ENCODE measurements at regions not wholly inside any gene's neighbourhood (a gene's known extent, or its start where the extent isn't known, plus 50 kb on each side); places are given as distances from the start of the nearest gene placed in this dataset.

DNA sequence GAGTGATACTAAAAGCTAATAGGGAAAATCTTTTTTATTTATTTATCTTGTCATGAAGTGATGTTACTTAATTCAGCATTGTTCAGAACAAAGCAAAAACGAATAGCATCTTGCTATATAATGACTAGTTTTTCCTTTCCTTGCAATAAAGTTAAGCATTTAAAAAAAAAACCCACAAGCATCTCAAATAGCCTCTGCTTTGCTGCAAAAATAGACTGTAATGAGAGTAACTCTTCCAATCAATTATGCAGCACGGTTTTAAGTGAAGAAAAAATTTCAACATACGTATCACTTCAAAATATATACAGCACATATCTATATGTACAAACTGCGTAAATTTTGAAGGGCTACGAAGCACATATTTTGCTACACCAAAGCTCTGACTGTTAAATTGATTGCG lies 153.3 kb upstream of the VRK2 start:
- no peaks in the 10 kb centered on the region for H3K9me3 ChIP-seq (ENCODE audit: control insufficient read depth, low read length)
- H3K36me3 ChIP-seq (ENCODE audit: control insufficient read depth, insufficient read depth, low read length): no peaks in the 10 kb centered on the region
- no peaks in the 10 kb centered on the region for H3K4me1 ChIP-seq (ENCODE audit: control insufficient read depth, insufficient read depth, low read length, poor library complexity, severe bottlenecking)
- no peak overlapping the region for H3K4me3 ChIP-seq (ENCODE audit: extremely low read depth, insufficient read depth, low read length, poor library complexity, severe bottlenecking)
- no peak overlapping the region for H3K27ac ChIP-seq (ENCODE audit: low read depth, low read length, severe bottlenecking)
- 79 to 90% methylated on average over 2 to 4 of the region's 6 CpGs for WGBS, 2 experiments (ENCODE audit: insufficient coverage in 2 of 2)

DNA sequence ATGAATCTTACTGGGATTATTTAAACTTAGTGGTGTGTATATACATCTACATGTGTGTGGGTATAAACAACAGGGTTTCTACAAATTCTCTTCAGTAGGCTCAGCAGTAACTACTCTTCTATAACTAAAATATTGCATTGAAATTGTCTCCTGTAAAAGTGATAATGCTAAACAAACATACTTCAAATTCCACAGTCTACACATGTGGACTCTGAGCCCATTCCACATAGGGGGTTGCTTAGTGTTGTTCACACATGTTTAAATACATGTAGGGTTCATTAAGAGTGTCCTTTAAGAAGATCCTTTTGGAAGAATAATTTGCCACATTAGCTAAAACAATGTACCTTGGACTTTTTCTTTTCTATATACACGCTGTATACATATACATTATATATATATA lies 152.8 kb upstream of the VRK2 start:
- Histone ChIP-seq H3K4me3 (ENCODE audit: extremely low read depth, insufficient read depth, low read length, poor library complexity, severe bottlenecking) (no peak overlapping the region), H3K9me3 (ENCODE audit: control insufficient read depth, low read length) (no peaks in the 10 kb centered on the region), H3K36me3 (ENCODE audit: control insufficient read depth, insufficient read depth, low read length) (no peaks in the 10 kb centered on the region), H3K27ac (ENCODE audit: low read depth, low read length, severe bottlenecking) (no peak overlapping the region), H3K4me1 (ENCODE audit: control insufficient read depth, insufficient read depth, low read length, poor library complexity, severe bottlenecking) (no peaks in the 10 kb centered on the region)
- no CpG with 5 or more reads among the region's 1 CpG for WGBS, 2 experiments (ENCODE audit: insufficient coverage in 2 of 2)

- no peak overlapping the region for H3K4me3 ChIP-seq (ENCODE audit: extremely low read depth, insufficient read depth, low read length, poor library complexity, severe bottlenecking)
- H3K27ac ChIP-seq (ENCODE audit: low read depth, low read length, severe bottlenecking): no peak overlapping the region
- H3K36me3 ChIP-seq (ENCODE audit: control insufficient read depth, insufficient read depth, low read length): no peaks in the 10 kb centered on the region
- WGBS, 2 experiments (ENCODE audit: insufficient coverage in 2 of 2): no CpG with 5 or more reads among the region's 2 CpGs
- H3K4me1 ChIP-seq (ENCODE audit: control insufficient read depth, insufficient read depth, low read length, poor library complexity, severe bottlenecking): no peaks in the 10 kb centered on the region
- no peaks in the 10 kb centered on the region for H3K9me3 ChIP-seq (ENCODE audit: control insufficient read depth, low read length)
Observed at GRCh38 chr2:57894381-57894780, 152.2 kb upstream of the VRK2 start.

- no peaks in the 10 kb centered on the region for H3K36me3 ChIP-seq (ENCODE audit: control insufficient read depth, insufficient read depth, low read length)
- no peaks in the 10 kb centered on the region for H3K4me1 ChIP-seq (ENCODE audit: control insufficient read depth, insufficient read depth, low read length, poor library complexity, severe bottlenecking)
- no peak overlapping the region for H3K27ac ChIP-seq (ENCODE audit: low read depth, low read length, severe bottlenecking)
- H3K4me3 ChIP-seq (ENCODE audit: extremely low read depth, insufficient read depth, low read length, poor library complexity, severe bottlenecking): no peak overlapping the region
- no peaks in the 10 kb centered on the region for H3K9me3 ChIP-seq (ENCODE audit: control insufficient read depth, low read length)
- WGBS, 2 experiments (ENCODE audit: insufficient coverage in 2 of 2): 82% methylated on average over 1 of the region's 1 CpG; no CpG with 5 or more reads in 1 of the 2 experiments
Observed at GRCh38 chr2:57897920-57898319, 148.7 kb upstream of the VRK2 start.

DNA sequence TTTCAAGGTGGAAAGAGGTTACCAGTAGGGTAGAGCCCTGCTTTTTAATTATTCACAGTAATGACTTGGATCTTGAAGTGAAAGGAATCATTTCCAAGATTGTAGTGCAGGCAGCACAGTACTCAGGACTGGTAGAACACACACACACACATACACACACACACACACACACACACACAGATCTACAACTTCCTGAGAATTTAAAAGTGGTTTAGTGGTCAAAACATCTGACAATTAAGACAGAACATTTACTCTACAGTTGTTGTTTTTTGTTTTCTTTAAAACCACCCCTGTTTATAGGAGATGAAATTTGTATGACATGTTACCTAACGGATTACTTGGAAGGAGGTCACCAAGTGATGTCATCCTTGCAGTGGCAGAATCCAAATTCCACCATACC lies 146.7 kb upstream of the VRK2 start:
- H3K4me1 ChIP-seq (ENCODE audit: control insufficient read depth, insufficient read depth, low read length, poor library complexity, severe bottlenecking): no peaks in the 10 kb centered on the region
- no peak overlapping the region for H3K4me3 ChIP-seq (ENCODE audit: extremely low read depth, insufficient read depth, low read length, poor library complexity, severe bottlenecking)
- no CpG with 5 or more reads among the region's 1 CpG for WGBS, 2 experiments (ENCODE audit: insufficient coverage in 2 of 2)
- H3K36me3 ChIP-seq (ENCODE audit: control insufficient read depth, insufficient read depth, low read length): no peaks in the 10 kb centered on the region
- H3K9me3 ChIP-seq (ENCODE audit: control insufficient read depth, low read length): no peaks in the 10 kb centered on the region
- H3K27ac ChIP-seq (ENCODE audit: low read depth, low read length, severe bottlenecking): no peak overlapping the region

- Histone ChIP-seq H3K27ac (ENCODE audit: low read depth, low read length, severe bottlenecking) (no peak overlapping the region), H3K36me3 (ENCODE audit: control insufficient read depth, insufficient read depth, low read length) (no peaks in the 10 kb centered on the region), H3K9me3 (ENCODE audit: control insufficient read depth, low read length) (no peaks in the 10 kb centered on the region), H3K4me3 (ENCODE audit: extremely low read depth, insufficient read depth, low read length, poor library complexity, severe bottlenecking) (no peak overlapping the region), H3K4me1 (ENCODE audit: control insufficient read depth, insufficient read depth, low read length, poor library complexity, severe bottlenecking) (no peaks in the 10 kb centered on the region)
- WGBS, 2 experiments (ENCODE audit: insufficient coverage in 2 of 2): 60% methylated on average over 2 of the region's 6 CpGs; no CpG with 5 or more reads in 1 of the 2 experiments
Observed at GRCh38 chr2:57902578-57902977, 144.0 kb upstream of the VRK2 start.

- Histone ChIP-seq H3K4me3 (ENCODE audit: extremely low read depth, insufficient read depth, low read length, poor library complexity, severe bottlenecking) (no peak overlapping the region), H3K9me3 (ENCODE audit: control insufficient read depth, low read length) (no peaks in the 10 kb centered on the region), H3K4me1 (ENCODE audit: control insufficient read depth, insufficient read depth, low read length, poor library complexity, severe bottlenecking) (no peaks in the 10 kb centered on the region), H3K36me3 (ENCODE audit: control insufficient read depth, insufficient read depth, low read length) (no peaks in the 10 kb centered on the region), H3K27ac (ENCODE audit: low read depth, low read length, severe bottlenecking) (no peak overlapping the region)
- no CpG with 5 or more reads among the region's 5 CpGs for WGBS, 2 experiments (ENCODE audit: insufficient coverage in 2 of 2)
Observed at GRCh38 chr2:57906152-57906732, 140.4 kb upstream of the VRK2 start.

GRCh38 chr2:57907411-57907810 lies 139.2 kb upstream of the VRK2 start:
- H3K36me3 ChIP-seq (ENCODE audit: control insufficient read depth, insufficient read depth, low read length): no peaks in the 10 kb centered on the region
- no peaks in the 10 kb centered on the region for H3K4me1 ChIP-seq (ENCODE audit: control insufficient read depth, insufficient read depth, low read length, poor library complexity, severe bottlenecking)
- H3K27ac ChIP-seq (ENCODE audit: low read depth, low read length, severe bottlenecking): no peak overlapping the region
- 92 to 100% methylated on average over 1 of the region's 1 CpG for WGBS, 2 experiments (ENCODE audit: insufficient coverage in 2 of 2)
- no peak overlapping the region for H3K4me3 ChIP-seq (ENCODE audit: extremely low read depth, insufficient read depth, low read length, poor library complexity, severe bottlenecking)
- H3K9me3 ChIP-seq (ENCODE audit: control insufficient read depth, low read length): no peaks in the 10 kb centered on the region

- Histone ChIP-seq H3K9me3 (ENCODE audit: control insufficient read depth, low read length) (no peaks in the 10 kb centered on the region), H3K36me3 (ENCODE audit: control insufficient read depth, insufficient read depth, low read length) (no peaks in the 10 kb centered on the region), H3K4me3 (ENCODE audit: extremely low read depth, insufficient read depth, low read length, poor library complexity, severe bottlenecking) (no peak overlapping the region), H3K4me1 (ENCODE audit: control insufficient read depth, insufficient read depth, low read length, poor library complexity, severe bottlenecking) (no peaks in the 10 kb centered on the region), H3K27ac (ENCODE audit: low read depth, low read length, severe bottlenecking) (no peak overlapping the region)
- WGBS, 2 experiments (ENCODE audit: insufficient coverage in 2 of 2): no CpG with 5 or more reads among the region's 2 CpGs
Observed at GRCh38 chr2:57908736-57909161, 137.9 kb upstream of the VRK2 start.

- no peak overlapping the region for H3K4me3 ChIP-seq (ENCODE audit: extremely low read depth, insufficient read depth, low read length, poor library complexity, severe bottlenecking)
- WGBS, 2 experiments (ENCODE audit: insufficient coverage in 2 of 2): no CpG with 5 or more reads among the region's 1 CpG
Observed at GRCh38 chr2:57918126-57918525, 128.5 kb upstream of the VRK2 start.

DNA sequence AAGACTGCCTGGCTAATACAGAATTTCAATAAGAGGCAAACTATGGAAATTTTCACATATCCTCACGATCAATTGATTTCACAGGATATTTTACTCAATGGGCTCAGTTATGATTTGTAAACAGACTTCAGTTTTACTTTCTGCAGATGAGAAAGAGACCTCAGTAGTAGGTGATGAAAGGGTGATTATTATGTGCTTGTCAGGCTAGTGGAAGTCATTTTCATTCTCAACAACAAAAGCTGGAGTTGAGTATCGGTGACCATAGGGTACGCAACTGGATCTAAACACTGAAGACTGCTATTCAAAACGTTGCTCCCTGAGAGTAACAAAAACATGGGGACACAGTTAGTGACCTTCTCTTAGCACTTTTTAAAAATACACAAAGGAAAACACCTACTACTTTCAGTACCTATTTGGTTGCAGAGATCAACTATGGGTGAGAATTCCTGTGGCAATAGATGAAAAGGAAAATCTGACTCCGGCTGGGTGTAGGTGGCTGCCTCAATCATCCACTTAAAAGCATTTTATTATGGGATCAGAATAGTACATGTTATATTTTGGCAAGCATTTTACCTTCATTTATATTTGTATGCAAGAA lies 126.2 kb upstream of the VRK2 start:
- Histone ChIP-seq H3K36me3 (ENCODE audit: control insufficient read depth, insufficient read depth, low read length) (no peaks in the 10 kb centered on the region), H3K27ac (ENCODE audit: low read depth, low read length, severe bottlenecking) (no peak overlapping the region), H3K9me3 (ENCODE audit: control insufficient read depth, low read length) (no peaks in the 10 kb centered on the region), H3K4me1 (ENCODE audit: control insufficient read depth, insufficient read depth, low read length, poor library complexity, severe bottlenecking) (no peaks in the 10 kb centered on the region), H3K4me3 (ENCODE audit: extremely low read depth, insufficient read depth, low read length, poor library complexity, severe bottlenecking) (no peak overlapping the region)
- WGBS, 2 experiments (ENCODE audit: insufficient coverage in 2 of 2): no CpG with 5 or more reads among the region's 5 CpGs

More at GRCh38 chr2:57918126-57918525, 128.5 kb upstream of the VRK2 start:
- Histone ChIP-seq H3K36me3 (ENCODE audit: control insufficient read depth, insufficient read depth, low read length) (no peaks in the 10 kb centered on the region), H3K9me3 (ENCODE audit: control insufficient read depth, low read length) (no peaks in the 10 kb centered on the region), H3K4me1 (ENCODE audit: control insufficient read depth, insufficient read depth, low read length, poor library complexity, severe bottlenecking) (no peaks in the 10 kb centered on the region), H3K27ac (ENCODE audit: low read depth, low read length, severe bottlenecking) (no peak overlapping the region)

All from mesodermal cell (in vitro differentiated cells).